ENCODE measurements at regions not wholly inside any gene's neighbourhood (a gene's known extent, or its start where the extent isn't known, plus 50 kb on each side); places are given as distances from the start of the nearest gene placed in this dataset.

- DNase-seq (ENCODE audit: low read depth in 2 of 2) = no peak
Observed at GRCh38 chr3:167188592-167188991, 191.5 kb downstream of the ZBBX start.

DNA sequence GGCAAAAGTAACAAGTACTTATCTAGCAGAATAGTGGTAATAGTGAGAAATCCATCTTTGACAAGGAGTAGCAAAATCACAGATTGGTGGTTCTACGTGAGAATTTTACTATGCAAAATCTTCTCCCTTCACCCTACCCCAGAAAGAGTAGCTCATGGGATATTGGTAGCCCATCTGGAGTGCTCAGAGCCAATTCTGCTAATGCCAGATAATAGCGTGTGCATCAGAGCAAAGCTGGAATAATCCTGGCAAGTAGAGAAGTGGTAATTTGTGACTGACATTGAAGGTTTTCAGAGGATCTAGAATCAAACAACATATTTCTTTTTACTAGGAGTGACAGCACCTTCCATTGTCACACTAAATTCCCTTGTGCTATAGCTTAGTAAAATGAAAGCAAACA, 192.9 kb downstream of the ZBBX start:
- no peak for DNase-seq (ENCODE audit: low read depth in 2 of 2)

GRCh38 chr3:167184511-167184910, 195.6 kb downstream of the ZBBX start:
- DNase-seq (ENCODE audit: low read depth in 2 of 2) = no peak

DNA sequence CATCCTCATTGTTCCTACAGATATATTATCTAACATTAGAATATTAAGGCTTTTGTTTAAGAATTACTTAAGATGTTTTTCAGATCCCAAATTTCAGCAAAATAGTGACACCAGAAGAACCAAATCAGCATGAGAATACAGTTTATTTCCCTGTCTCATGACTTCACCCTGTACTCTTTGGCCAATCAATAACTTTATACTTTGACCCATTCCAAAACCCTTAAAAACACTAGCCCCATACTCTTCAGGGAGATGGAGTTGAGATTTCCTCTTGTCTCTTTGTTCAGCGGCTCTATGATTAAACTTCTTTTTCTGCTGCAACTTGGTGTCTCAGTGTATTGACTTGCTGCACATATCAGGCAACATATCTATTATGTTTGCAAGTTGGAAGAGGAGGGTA, 207.7 kb downstream of the ZBBX start:
- no peak for DNase-seq (ENCODE audit: low read depth in 2 of 2)

DNA sequence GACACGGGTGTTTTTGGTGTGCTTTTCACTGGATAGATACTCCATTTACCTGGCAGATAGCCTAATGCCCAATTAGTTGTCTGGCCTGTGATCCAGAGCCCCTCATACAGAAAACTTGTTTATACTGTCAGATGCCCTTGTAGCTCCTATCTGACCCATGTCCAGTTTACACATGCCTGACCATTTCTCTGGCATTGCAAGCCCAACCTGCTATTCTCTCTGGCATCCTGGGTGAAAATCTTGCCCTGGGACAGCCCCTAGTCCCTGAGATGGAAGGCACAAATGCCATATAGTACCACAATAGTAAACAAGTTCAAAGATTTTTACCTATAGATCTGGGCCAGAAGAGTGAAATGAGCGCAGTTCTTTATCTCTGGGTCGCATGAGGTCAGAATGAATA, 212.6 kb downstream of the ZBBX start:
- no peak for DNase-seq (ENCODE audit: low read depth in 2 of 2)

DNA sequence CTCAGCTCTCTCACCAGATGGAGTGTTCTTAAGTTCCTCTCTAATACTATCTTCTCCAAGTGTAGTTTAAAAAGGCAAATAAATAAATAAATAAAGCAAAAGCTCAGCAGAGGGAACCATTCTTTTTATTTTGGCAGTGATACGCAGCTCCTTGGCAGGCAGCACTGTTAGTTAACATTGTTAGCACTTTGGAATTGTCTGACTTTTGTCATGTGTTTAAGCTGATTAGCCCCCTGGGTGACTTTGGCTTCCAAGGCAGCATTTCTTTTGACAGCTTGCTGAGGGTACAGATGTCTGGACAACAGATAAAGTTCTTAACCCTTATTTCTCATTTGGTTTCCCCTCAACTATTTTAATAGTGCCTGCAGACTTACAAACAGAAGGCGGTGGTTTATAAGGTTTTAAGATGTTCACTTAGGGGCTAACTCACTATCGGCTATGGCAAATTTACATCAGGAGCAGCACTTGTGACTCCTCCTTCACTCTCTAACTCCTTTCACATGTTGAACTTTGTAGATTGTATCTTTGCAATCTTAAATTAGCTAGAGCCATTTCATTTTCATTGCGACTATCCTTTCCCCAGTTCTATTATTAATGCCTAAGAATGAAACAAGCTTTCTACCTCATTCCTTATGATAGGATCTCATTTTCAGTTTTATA, 213.4 kb downstream of the ZBBX start:
- DNase-seq (ENCODE audit: low read depth in 2 of 2) = no peak

DNA sequence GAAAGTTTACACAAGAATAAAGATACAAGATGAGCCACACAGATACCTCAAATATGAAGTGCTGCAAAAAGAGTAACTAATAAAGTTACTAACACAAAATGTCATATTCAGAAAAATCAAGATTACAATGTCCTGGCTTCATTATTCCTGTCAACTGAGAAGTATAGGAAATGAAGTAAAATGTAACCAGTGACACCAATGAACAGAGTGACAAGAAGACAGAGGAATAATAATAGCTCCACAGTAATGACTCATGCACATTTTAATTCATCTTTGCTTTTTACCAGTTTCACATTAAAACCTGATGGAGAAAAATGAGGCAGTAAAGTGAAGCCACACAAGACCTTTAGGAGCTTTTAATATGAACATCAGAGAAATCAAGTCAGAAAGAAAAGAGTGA, 214.1 kb downstream of the ZBBX start:
- no peak for DNase-seq (ENCODE audit: low read depth in 2 of 2)

GRCh38 chr3:167163580-167163979, 216.5 kb downstream of the ZBBX start:
- DNase-seq (ENCODE audit: low read depth in 2 of 2) = no peak

GRCh38 chr3:167162083-167162482, 218.0 kb downstream of the ZBBX start:
- DNase-seq (ENCODE audit: low read depth in 2 of 2) = no peak

DNA sequence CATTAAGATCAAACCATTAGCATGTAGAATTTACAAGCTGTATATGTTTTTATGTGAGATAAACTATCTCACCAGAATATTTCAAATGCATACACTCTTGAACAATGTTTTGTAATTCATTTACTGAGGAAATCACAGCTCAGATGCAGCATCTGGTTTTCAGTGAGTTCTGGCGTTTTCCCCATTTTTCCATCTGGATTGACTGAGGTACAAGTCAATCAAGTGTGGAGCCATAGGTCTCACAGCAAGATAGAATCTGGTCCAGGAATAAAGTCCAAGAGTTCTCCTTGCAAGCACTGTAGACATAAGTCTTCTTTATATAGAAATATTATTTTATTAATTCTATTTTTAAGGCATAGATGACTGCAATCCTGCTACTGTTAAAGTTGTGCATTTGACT, 219.3 kb downstream of the ZBBX start:
- no peak for DNase-seq (ENCODE audit: low read depth in 2 of 2)

DNA sequence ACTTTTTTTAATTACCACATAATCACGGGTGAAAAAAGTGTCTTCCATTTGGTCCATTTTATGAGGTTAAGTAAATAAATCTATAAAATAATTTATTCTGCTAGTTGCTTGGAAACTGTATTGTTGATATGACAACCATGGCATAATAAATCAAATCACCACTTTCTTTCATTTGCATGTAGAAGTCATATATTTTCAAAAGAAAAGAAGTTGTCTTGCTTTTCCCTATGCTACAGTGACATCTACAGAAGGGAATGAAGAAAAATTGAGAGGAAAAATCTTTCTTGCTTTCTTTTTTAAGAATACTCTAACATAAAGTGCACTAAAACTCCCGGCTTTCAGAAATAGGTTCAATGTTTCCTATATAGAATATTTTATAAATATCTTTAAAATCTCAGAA, 228.5 kb downstream of the ZBBX start:
- no peak for DNase-seq (ENCODE audit: low read depth in 2 of 2)

DNA sequence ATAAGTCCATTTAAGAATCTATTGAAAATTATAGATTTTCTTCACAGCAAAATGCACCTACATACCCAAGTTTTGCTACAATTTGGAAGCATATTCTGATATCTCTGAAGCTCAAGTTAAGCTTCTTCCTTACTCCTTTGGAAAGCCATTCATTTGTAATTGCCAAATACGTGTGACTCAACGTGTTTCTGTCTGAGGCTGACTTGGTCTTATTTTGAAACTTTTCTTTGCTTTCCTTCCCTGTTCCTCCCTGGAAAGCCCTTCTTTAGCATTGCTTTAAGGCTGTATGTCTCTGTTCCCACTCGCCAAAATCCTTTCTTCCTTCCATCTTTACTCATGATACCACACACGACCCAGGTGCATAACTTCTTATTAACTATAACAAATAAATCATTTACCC, 232.0 kb downstream of the ZBBX start:
- no peak for DNase-seq (ENCODE audit: low read depth in 2 of 2)

DNA sequence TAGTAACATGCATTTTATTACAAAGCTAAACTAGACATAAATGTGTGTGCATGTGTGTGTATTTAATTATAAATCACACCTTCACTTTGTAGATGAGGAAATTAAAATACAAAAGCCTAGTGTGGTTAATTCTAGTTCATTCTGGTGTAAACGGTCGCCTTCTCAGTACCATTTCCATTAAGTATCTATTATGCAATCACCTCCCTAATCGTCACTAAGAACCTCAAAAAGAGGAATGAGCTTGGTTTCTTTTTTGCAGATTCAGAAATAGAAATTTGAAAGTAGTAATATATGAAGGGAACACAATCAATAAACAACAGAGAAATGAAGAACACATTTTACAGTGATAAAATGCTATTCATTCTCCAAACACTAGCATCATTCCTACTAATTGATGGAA, 233.2 kb downstream of the ZBBX start:
- no peak for DNase-seq (ENCODE audit: low read depth in 2 of 2)

- no peak for DNase-seq (ENCODE audit: low read depth in 2 of 2)
Observed at GRCh38 chr3:167125612-167126407, 254.3 kb downstream of the ZBBX start.

DNA sequence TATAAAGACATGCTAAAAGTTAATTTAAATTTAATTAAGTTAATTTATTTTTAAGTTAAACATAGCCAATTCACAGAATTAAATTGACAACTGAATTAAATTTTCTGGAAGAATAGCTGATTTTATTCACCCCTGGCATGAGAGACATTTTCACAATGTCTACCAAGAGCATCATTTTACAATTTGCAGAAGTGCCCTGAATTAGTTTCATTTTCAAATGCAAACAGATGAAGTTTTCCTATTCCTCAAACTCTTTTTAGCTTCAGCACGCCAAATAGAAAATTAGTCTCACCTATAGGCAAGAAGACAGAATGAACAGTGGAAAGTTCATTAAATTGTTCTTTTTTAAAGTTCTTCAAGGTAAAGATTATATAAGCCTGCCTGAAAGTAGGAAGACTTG, 259.3 kb downstream of the ZBBX start:
- no peak for DNase-seq (ENCODE audit: low read depth in 2 of 2)

DNA sequence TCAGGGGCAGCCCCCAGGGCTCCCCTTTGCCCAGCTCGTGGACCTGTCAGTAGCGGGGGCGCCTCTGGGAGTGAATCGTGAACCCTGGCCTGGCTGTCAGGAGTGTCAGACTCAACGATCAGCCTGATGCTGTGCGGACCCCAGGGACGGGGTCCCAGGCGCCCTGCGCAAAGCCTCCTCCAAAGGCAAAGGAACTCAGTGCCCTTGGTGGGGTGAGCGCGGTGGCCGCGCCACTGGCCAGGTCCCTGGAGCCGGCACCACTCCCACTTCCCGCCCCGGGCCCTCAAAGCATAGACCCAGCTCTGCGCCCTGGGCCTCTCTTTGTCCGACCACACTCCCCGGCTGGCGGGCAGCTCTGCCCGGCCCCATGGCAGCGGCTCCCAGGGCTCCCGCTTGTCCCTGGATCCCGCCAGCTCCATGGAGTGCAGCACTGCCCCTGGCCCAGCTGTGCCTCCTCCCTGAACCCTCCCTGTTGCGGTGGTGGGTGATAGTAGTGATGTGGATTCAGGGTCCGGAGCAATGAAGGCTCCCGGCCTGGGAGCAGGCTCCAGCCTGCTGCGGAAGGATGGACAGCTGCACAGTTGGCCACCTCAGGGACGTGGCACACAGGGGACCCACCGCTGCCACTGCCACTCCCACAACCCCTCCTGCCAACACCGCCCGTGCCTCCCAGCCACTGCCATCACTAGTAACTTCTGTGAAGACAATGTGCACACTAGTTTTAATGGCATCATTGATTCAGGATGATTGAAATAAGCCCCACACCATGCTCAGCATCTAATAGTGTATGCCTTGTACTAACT, 263.8 kb downstream of the ZBBX start:
- DNase-seq (ENCODE audit: low read depth in 2 of 2) = no peak

DNA sequence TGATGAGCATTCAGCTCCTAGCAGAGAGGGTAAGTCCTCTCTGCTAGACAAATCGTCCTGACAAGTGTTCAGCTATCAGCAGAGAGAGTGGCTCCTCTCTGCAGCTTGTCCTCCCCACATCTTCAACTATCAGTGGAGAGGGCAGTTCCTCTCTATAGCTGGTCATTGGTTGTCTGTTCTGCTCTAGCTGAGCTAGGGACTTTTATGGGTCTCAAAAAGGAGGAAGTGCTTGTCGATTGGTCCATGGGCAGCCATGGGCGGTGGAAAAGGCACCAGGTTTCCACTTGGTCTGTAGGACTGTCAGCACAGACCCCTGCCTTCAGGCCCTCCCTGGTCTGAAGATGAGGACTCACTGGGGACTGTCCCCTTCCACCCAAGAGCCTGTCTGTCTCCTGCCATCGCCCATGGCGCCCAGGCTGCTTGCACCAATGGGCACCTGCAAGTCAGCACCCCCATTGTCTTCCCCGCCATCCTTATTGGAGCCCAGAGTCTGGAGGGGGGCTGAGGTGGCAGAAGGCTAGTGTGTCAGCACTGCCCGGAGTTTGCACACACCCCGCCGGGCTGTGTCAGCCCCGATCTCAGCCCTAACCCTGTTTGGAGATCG, 264.7 kb downstream of the ZBBX start:
- no peak for DNase-seq (ENCODE audit: low read depth in 2 of 2)

DNA sequence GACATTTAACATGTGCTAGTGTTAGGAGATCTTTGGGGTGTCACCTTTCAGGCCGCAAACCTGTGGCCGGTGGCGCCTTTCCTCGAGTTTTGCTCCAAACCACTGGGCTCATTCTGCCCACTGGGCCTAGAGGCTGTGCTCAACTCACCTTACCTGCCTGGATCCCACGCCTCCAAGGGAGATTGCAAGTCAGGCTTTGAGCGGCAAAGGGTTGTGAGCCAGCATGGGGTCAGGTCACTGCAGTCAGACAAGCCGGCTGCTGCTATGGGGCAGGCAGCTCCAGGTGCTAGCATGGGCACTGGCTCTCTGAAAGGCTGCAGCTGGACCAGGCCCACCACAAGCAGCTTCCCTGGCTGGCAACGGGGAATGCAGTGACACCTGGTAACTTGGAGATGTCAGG, 265.5 kb downstream of the ZBBX start:
- DNase-seq (ENCODE audit: low read depth in 2 of 2) = no peak

- no peak for DNase-seq (ENCODE audit: low read depth in 2 of 2)
Observed at GRCh38 chr3:167113035-167113830, 266.9 kb downstream of the ZBBX start.

DNA sequence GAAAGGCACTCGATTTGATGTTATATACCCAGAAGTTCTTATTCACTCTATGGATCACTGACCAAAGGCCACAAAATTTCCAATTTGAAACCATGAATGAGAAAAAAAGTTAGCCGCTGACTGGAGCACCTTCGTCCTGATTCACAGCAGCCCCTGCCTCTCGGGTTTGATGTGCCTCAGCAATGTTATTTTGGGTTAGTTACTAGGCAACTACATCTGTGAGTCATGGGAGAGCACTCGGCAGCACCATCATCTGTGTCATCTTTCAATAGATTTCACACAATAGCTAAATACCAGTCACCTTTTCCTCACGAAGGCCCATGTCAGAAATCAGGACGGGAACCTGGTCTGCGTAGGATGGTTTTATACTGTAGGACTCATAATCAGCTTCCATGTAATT, 269.2 kb downstream of the ZBBX start:
- DNase-seq (ENCODE audit: low read depth in 2 of 2) = no peak

DNA sequence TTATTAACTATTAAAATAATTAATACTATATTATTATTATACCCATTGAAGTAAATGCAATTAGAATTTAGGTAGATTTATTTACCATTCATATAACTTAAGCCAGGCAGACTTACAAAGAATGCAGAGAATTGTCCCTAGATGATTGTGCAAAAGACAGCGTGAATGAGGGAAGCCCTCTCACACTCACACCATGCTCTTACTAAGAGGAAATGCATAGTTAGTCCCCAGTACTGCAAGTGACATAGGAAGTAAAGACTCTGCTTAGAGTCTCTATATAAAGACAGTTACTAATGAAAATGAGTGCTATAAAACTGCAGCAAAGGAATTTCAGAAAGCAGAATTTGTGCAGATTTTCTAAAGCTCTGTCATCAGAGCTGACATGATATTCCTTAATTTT, 270.4 kb downstream of the ZBBX start:
- DNase-seq (ENCODE audit: low read depth in 2 of 2) = no peak
